ENCODE measurements at regions not wholly inside any gene's neighbourhood (a gene's known extent, or its start where the extent isn't known, plus 50 kb on each side); places are given as distances from the start of the nearest gene placed in this dataset.

GRCh38 chr5:18872978-18873377, 1115.0 kb downstream of the CDH18 start:
- H2AK9ac ChIP-seq (replicated peaks; ENCODE audit: low read depth, low read length, poor library complexity): no peak overlapping the region
- DNase-seq: no peak
- H2AFZ ChIP-seq (replicated peaks; ENCODE audit: low read length, poor library complexity): no peak overlapping the region
- H2AK5ac ChIP-seq (ENCODE audit: low read depth, low read length): no peak overlapping the region
- no peaks in the 10 kb centered on the region for H3K79me1 ChIP-seq (ENCODE audit: low read depth in 1 of 2, low read length in 2 of 2)
- no peaks in the 10 kb centered on the region for H3K9me1 ChIP-seq (ENCODE audit: insufficient read depth, low read length)
- no peaks in the 10 kb centered on the region for H3K36me3 ChIP-seq (ENCODE audit: control insufficient read depth, insufficient read depth, low read length)
- H4K5ac ChIP-seq (ENCODE audit: low read depth, low read length): no peak overlapping the region
- ChIA-PET POLR2A (ENCODE audit: unreplicated experiment) (no interaction called here), CTCF (no interaction called here)
- no CpG with 5 or more reads among the region's 6 CpGs for WGBS, 2 experiments (ENCODE audit: extremely low coverage in 2 of 2, insufficient read length in 1 of 2)
- ATAC-seq (ENCODE audit: low read depth): no peak
- H2BK15ac ChIP-seq (ENCODE audit: low read depth, low read length): no peak overlapping the region
- no peak overlapping the region for H3K9ac ChIP-seq (ENCODE audit: low read depth, low read length)
- H3K4me3 ChIP-seq (ENCODE audit: insufficient read depth, low read depth, low read length): no peak overlapping the region
- TF ChIP-seq RCOR1 (IDR thresholded peaks at IDR 0.05; ENCODE audit: insufficient replicate concordance, low read length) (no peak), RFX5 (IDR thresholded peaks at IDR 0.05; ENCODE audit: low read depth, low read length) (no peak), USF2 (IDR thresholded peaks at IDR 0.05; ENCODE audit: low read depth, low read length) (no peak)
- no peak overlapping the region for H4K8ac ChIP-seq (ENCODE audit: low read depth in 2 of 2, low read length in 2 of 2)
- H3K9me3 ChIP-seq (ENCODE audit: control insufficient read depth, insufficient read depth, low read length): peaks cover 2% of the 10 kb centered on the region; the same call in 1 of the 2 replicates
- no peak overlapping the region for H2BK120ac ChIP-seq (ENCODE audit: low read depth, low read length)
- no peak overlapping the region for H3K4ac ChIP-seq (ENCODE audit: low read depth, low read length)
- intact Hi-C loops (cut with micrococcal nuclease) (no loop called here), dilution Hi-C loops (cut with HindIII; ENCODE audit: low sequenced_read_pairs, unreplicated experiment) (no loop called here), in situ Hi-C loops (cut with MboI; ENCODE audit: low sequenced_read_pairs) (no loop called here)
- no peak overlapping the region for H3K4me2 ChIP-seq (ENCODE audit: low read depth, low read length)
- no peak overlapping the region for H3K56ac ChIP-seq (ENCODE audit: extremely low read depth, insufficient read depth, low read length)
- no peak overlapping the region for H4K91ac ChIP-seq (ENCODE audit: insufficient read depth, low read depth, low read length)
- H3K4me1 ChIP-seq (ENCODE audit: control insufficient read depth, insufficient read depth, low read length): no peaks in the 10 kb centered on the region
- no peaks in the 10 kb centered on the region for H4K20me1 ChIP-seq (ENCODE audit: insufficient read depth, low read length)
- no peak overlapping the region for H3K14ac ChIP-seq (replicated peaks; ENCODE audit: low read depth, low read length)
- no peak overlapping the region for H2BK20ac ChIP-seq (ENCODE audit: low read depth, low read length)
- H3K18ac ChIP-seq (ENCODE audit: low read depth, low read length): no peak overlapping the region
- H3K27ac ChIP-seq (ENCODE audit: insufficient read depth, low read length): no peak overlapping the region
- no peak overlapping the region for H2BK5ac ChIP-seq (ENCODE audit: low read depth, low read length, poor library complexity, severe bottlenecking)
- no peak overlapping the region for H3K23ac ChIP-seq (ENCODE audit: low read depth, low read length)
- no TSS peak for BruUV-seq (replicated peaks)
- H3K27me3 ChIP-seq (ENCODE audit: control insufficient read depth, insufficient read depth, low read length): no peaks in the 10 kb centered on the region

All from IMR-90 (cell line).